ENCODE measurements at regions not wholly inside any gene's neighbourhood (a gene's known extent, or its start where the extent isn't known, plus 50 kb on each side); places are given as distances from the start of the nearest gene placed in this dataset.
"Not testable (repeated sequence)": the region's sequence is repeated elsewhere in the genome, so short reads cannot be mapped to it uniquely, and the experiment has no call there.

GRCh38 chr21:19468991-19469715 lies 1065.6 kb upstream of the TMPRSS15 start:
- intact Hi-C loops (cut with DNase I): no loop called here
- 71 to 77% methylated on average over 3 of the region's 3 CpGs for WGBS, 2 donors

DNA sequence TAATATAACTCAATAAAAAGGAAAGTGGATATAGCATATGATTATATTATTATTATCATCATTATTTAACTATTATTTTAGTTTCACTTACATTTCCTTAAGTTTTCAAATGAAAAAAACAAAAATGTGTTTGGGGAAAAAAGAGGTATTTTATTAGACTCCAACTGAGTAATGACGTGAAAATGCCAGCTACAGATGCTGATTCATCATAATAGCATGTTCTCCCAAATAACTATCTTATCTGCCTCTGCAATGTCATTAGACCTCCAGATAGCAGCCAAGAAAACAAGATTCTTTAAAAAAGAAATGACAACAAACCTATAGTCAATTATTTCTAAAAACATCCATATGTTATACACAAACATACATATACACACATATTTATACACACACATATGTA lies 1071.9 kb upstream of the TMPRSS15 start:
- Histone ChIP-seq H3K4me1 (no peaks in the 10 kb centered on the region), H3K9me3 (peaks cover 0 to 47% (median 0%) of the 10 kb centered on the region in 11 donors)
- 57 to 68% methylated on average over 1 of the region's 1 CpG for WGBS, 2 donors

More at GRCh38 chr21:19468991-19469715, 1065.6 kb upstream of the TMPRSS15 start:
- H3K4me1 ChIP-seq: no peaks in the 10 kb centered on the region
- DNase-seq (no peak), ATAC-seq (no peak)
- peaks cover 0 to 43% (median 0%) of the 10 kb centered on the region in 11 donors for H3K9me3 ChIP-seq
- H3K27ac ChIP-seq: no peak overlapping the region
- H3K36me3 ChIP-seq: no peaks in the 10 kb centered on the region
- H3K27me3 ChIP-seq: no peaks in the 10 kb centered on the region
- no peak overlapping the region for H3K4me3 ChIP-seq
- TF ChIP-seq, protein P1, sequence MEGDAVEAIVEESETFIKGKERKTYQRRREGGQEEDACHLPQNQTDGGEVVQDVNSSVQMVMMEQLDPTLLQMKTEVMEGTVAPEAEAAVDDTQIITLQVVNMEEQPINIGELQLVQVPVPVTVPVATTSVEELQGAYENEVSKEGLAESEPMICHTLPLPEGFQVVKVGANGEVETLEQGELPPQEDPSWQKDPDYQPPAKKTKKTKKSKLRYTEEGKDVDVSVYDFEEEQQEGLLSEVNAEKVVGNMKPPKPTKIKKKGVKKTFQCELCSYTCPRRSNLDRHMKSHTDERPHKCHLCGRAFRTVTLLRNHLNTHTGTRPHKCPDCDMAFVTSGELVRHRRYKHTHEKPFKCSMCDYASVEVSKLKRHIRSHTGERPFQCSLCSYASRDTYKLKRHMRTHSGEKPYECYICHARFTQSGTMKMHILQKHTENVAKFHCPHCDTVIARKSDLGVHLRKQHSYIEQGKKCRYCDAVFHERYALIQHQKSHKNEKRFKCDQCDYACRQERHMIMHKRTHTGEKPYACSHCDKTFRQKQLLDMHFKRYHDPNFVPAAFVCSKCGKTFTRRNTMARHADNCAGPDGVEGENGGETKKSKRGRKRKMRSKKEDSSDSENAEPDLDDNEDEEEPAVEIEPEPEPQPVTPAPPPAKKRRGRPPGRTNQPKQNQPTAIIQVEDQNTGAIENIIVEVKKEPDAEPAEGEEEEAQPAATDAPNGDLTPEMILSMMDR (IDR thresholded peaks at IDR 0.05): no peak

DNA sequence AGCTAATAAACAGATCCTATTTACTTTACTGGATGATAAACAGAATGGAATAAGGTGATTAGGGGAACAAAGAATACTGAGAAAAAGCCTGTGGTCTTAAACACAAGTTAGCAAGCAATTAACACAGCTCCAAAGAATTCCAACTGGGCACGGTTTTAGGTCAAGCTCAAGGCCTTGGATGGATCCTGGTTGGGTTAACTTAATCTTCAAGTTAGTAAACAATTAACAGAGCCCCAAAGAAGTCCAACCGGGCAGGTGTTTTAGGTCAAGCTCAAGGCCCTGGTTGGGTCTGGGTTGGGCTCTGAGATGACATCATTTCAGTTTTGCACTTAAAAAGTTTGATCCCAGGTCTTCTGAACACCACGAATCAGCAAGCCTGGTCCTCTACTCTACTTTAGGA lies 1086.3 kb upstream of the TMPRSS15 start:
- TF ChIP-seq, protein P1 (IDR thresholded peaks at IDR 0.05): no peak

More for the DNA sequence above, 1071.9 kb upstream of the TMPRSS15 start:
- no peaks in the 10 kb centered on the region for H3K27me3 ChIP-seq
- no peak overlapping the region for H3K27ac ChIP-seq
- no peak overlapping the region for H3K4me3 ChIP-seq
- intact Hi-C loops (cut with DNase I): no loop called here
- DNase-seq: no peak
- TF ChIP-seq, protein P1 (IDR thresholded peaks at IDR 0.05): no peak
- no peak for ATAC-seq
- no peaks in the 10 kb centered on the region for H3K36me3 ChIP-seq

GRCh38 chr21:19490481-19490880 lies 1086.9 kb upstream of the TMPRSS15 start:
- intact Hi-C loops (cut with DNase I): no loop called here
- H3K36me3 ChIP-seq: no peaks in the 10 kb centered on the region
- 14 to 49% methylated on average over 2 of the region's 2 CpGs for WGBS, 2 donors

More for the DNA sequence above, 1086.3 kb upstream of the TMPRSS15 start:
- H3K9me3 ChIP-seq: peaks cover 0 to 17% (median 0%) of the 10 kb centered on the region in 11 donors
- WGBS, 2 donors: 60 to 71% methylated on average over 3 of the region's 3 CpGs
- no peak overlapping the region for H3K4me3 ChIP-seq
- DNase-seq: no peak
- no peaks in the 10 kb centered on the region for H3K36me3 ChIP-seq
- no peak for ATAC-seq
- no peak overlapping the region for H3K27ac ChIP-seq
- H3K27me3 ChIP-seq: no peaks in the 10 kb centered on the region
- H3K4me1 ChIP-seq: no peaks in the 10 kb centered on the region
- intact Hi-C loops (cut with DNase I): no loop called here

DNA sequence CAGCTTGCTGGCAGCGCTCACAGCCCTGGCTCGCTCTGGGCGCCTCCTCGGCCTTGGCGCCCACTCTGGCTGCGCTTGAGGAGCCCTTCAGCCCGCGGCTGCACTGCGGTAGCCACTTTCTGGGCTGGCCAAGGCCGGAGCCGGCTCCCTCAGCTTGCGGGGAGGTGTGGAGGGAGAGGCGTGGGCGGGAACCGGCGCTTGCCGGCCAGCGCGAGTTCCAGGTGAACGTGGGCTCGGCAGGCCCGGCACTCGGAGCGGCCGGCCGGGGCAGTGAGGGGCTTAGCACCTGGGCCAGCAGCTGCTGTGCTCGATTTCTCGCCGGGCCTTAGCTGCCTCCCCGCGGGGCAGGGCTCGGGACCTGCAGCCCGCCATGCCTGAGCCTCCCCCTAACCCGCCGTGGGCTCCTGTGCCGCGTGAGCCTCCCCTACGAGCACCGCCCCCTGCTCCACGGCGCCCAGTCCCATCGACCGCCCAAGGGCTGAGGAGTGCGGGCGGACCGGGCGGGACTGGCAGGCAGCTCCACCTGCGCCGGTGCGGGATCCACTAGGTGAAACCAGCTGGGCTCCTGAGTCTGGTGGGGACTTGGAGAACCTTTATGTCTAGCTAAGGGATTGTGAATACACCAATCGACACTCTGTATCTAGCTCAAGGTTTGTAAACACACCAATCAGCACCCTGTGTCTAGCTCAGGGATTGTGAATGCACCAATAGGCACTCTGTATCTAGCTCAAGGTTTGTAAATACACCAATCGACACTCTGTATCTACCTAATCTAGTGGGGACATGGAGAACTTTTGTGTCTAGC lies 1090.1 kb upstream of the TMPRSS15 start:
- H3K27ac ChIP-seq; DNase-seq; H3K27me3 ChIP-seq; H3K36me3 ChIP-seq; intact Hi-C loops (cut with DNase I); H3K4me1 ChIP-seq; H3K4me3 ChIP-seq; ATAC-seq: not testable (repeated sequence)
- 93 to 94% methylated on average over 52 of the region's 52 CpGs for WGBS, 2 donors
- peaks cover 0 to 17% (median 0%) of the 10 kb centered on the region in 11 donors for H3K9me3 ChIP-seq

More at GRCh38 chr21:19490481-19490880, 1086.9 kb upstream of the TMPRSS15 start:
- ATAC-seq (no peak), DNase-seq (no peak)
- Histone ChIP-seq H3K27ac (no peak overlapping the region), H3K4me1 (no peaks in the 10 kb centered on the region), H3K27me3 (no peaks in the 10 kb centered on the region), H3K4me3 (no peak overlapping the region), H3K9me3 (peaks cover 0 to 17% (median 0%) of the 10 kb centered on the region in 11 donors)
- TF ChIP-seq, protein P1 (IDR thresholded peaks at IDR 0.05): no peak
